ENCODE measurements at regions not wholly inside any gene's neighbourhood (a gene's known extent, or its start where the extent isn't known, plus 50 kb on each side); places are given as distances from the start of the nearest gene placed in this dataset.

DNA sequence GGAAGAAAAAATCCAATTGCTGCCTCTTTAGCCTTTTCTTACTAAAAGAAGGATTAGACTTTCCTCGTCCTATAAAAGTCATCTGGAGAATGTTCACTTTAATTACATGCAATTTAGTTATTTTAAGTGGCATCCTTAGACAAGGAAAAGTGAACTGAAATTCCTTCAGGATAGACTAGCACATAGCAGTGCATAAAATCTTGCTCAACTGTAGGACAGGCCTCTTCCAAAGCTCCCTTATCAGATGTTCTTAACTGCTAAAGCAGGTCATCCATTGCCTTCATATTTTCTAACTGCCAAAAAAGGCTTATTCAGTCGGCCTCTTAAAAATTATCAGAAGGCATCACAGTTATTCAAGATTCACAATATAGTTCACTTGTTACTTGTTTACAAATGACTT lies 396.5 kb downstream of the DMRT2 start:
- TF ChIP-seq, protein P1, sequence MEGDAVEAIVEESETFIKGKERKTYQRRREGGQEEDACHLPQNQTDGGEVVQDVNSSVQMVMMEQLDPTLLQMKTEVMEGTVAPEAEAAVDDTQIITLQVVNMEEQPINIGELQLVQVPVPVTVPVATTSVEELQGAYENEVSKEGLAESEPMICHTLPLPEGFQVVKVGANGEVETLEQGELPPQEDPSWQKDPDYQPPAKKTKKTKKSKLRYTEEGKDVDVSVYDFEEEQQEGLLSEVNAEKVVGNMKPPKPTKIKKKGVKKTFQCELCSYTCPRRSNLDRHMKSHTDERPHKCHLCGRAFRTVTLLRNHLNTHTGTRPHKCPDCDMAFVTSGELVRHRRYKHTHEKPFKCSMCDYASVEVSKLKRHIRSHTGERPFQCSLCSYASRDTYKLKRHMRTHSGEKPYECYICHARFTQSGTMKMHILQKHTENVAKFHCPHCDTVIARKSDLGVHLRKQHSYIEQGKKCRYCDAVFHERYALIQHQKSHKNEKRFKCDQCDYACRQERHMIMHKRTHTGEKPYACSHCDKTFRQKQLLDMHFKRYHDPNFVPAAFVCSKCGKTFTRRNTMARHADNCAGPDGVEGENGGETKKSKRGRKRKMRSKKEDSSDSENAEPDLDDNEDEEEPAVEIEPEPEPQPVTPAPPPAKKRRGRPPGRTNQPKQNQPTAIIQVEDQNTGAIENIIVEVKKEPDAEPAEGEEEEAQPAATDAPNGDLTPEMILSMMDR (conservative IDR thresholded peaks at IDR 0.05 in 1 of 2, IDR thresholded peaks at IDR 0.05 in 1 of 2; ENCODE audit: low read depth in 1 of 2, low read length in 2 of 2): no peak
- TF ChIP-seq EZH2 (IDR thresholded peaks at IDR 0.05; ENCODE audit: low read length, missing control alignments): no peak

Data from fibroblast of lung (primary cell).